Small intestine (tissue), 7 donors: ENCODE measurements at regions not wholly inside any gene's neighbourhood (a gene's known extent, or its start where the extent isn't known, plus 50 kb on each side); places are given as distances from the start of the nearest gene placed in this dataset.
"Not testable (repeated sequence)": the region's sequence is repeated elsewhere in the genome, so short reads cannot be mapped to it uniquely, and the experiment has no call there.

ENCODE experiments used
- DNase-seq, 2 donors: peaks; one replicate each; pipeline versions ENCODE4 v3.0.0 to v3.0.0-alpha.2; 2013
- FAIRE-seq: peaks from 2 replicates; lab custom pipeline; 2012; peaks lifted over from hg19 to GRCh38; lab: Jason Lieb, UNC
- H3K27ac ChIP-seq, 3 donors: one replicate each; pipeline ENCODE4 v1.5.1; 2013; ENCODE audit warnings: low read length in 2 of 3, mild to moderate bottlenecking in 2 of 3, control low read depth in 1 of 3, inconsistent platforms in 1 of 3, low read depth in 1 of 3, moderate library complexity in 1 of 3
- H3K27me3 ChIP-seq, 3 donors: one replicate each; pipeline ENCODE4 v1.6.1; 2013; ENCODE audit warnings: low read length in 3 of 3, inconsistent platforms in 1 of 3; ENCODE audit not compliant: control insufficient read depth in 3 of 3, insufficient read depth in 3 of 3
- H3K36me3 ChIP-seq, 3 donors: one replicate each; pipeline ENCODE4 v1.6.1; 2013; ENCODE audit warnings: low read length in 3 of 3, inconsistent platforms in 1 of 3, low read depth in 1 of 3, mild to moderate bottlenecking in 1 of 3, moderate library complexity in 1 of 3; ENCODE audit not compliant: control insufficient read depth in 3 of 3, insufficient read depth in 2 of 3
- H3K4me1 ChIP-seq, 3 donors: one replicate each; pipeline ENCODE4 v1.6.1; 2013; ENCODE audit warnings: low read length in 2 of 3, inconsistent platforms in 1 of 3, low read depth in 1 of 3, mild to moderate bottlenecking in 1 of 3, moderate library complexity in 1 of 3; ENCODE audit not compliant: control insufficient read depth in 3 of 3, insufficient read depth in 2 of 3
- H3K4me3 ChIP-seq, 3 donors: one replicate each; pipeline ENCODE4 v1.5.1; 2013; ENCODE audit warnings: low read length in 3 of 3, control low read depth in 1 of 3, inconsistent platforms in 1 of 3, low read depth in 1 of 3, mild to moderate bottlenecking in 1 of 3, moderate library complexity in 1 of 3
- H3K9me3 ChIP-seq, 2 donors: one replicate each; pipeline ENCODE4 v1.6.1; 2013; ENCODE audit warnings: low read depth in 1 of 2, low read length in 1 of 2; ENCODE audit not compliant: control insufficient read depth in 2 of 2, insufficient read depth in 1 of 2
- WGBS, 3 donors: extraction: QIAGEN DNeasy Blood & Tissue Kit; methylation state at CpG; one replicate each; pipeline ENCODE4 v1.1.7; 2013; 5-methylcytosine and 5-hydroxymethylcytosine counted together
- donor health status: healthy with polysubstance abuse.
- donor health status: control.
- donor health status: control.
- donor health status: Bipolar disorder and iron deficiency.
- donor health status: healthy.

GRCh38 chr12:17286874-17287273 lies 680.9 kb upstream of the LMO3 start:
- DNase-seq (no peak), FAIRE-seq (no peak)
- 82 to 95% (median 88%) methylated on average over 1 of the region's 1 CpG for WGBS, 3 donors
- H3K36me3 ChIP-seq = no peaks in the 10 kb centered on the region
- no peak overlapping the region for H3K4me3 ChIP-seq
- no peaks in the 10 kb centered on the region for H3K4me1 ChIP-seq
- peaks cover 0 to 15% of the 10 kb centered on the region in 2 donors for H3K9me3 ChIP-seq
- no peaks in the 10 kb centered on the region for H3K27me3 ChIP-seq
- no peak overlapping the region for H3K27ac ChIP-seq

- 85 to 100% (median 97%) methylated on average over 1 of the region's 1 CpG for WGBS, 3 donors
- no peak for FAIRE-seq
- H3K4me1 ChIP-seq = no peaks in the 10 kb centered on the region
These were observed 678.9 kb upstream of the LMO3 start for GRCh38 chr12:17284873-17285272.

GRCh38 chr12:17283563-17283962 lies 677.6 kb upstream of the LMO3 start:
- H3K36me3 ChIP-seq = no peaks in the 10 kb centered on the region
- 85 to 88% (median 88%) methylated on average over 9 of the region's 9 CpGs for WGBS, 3 donors

More at GRCh38 chr12:17284873-17285272, 678.9 kb upstream of the LMO3 start:
- Histone ChIP-seq H3K36me3 (no peaks in the 10 kb centered on the region), H3K27ac (no peak overlapping the region), H3K27me3 (no peaks in the 10 kb centered on the region), H3K4me3 (no peak overlapping the region), H3K9me3 (peaks cover 0 to 15% of the 10 kb centered on the region in 2 donors)
- DNase-seq = no peak

GRCh38 chr12:17282169-17282568 lies 676.2 kb upstream of the LMO3 start:
- H3K9me3 ChIP-seq = peaks cover 0 to 12% of the 10 kb centered on the region in 2 donors
- H3K4me1 ChIP-seq, FAIRE-seq, H3K27ac ChIP-seq, H3K27me3 ChIP-seq, DNase-seq, H3K36me3 ChIP-seq, H3K4me3 ChIP-seq: not testable (repeated sequence)

More at GRCh38 chr12:17283563-17283962, 677.6 kb upstream of the LMO3 start:
- DNase-seq (no peak), FAIRE-seq (no peak)
- no peak overlapping the region for H3K27ac ChIP-seq
- H3K27me3 ChIP-seq = no peaks in the 10 kb centered on the region
- no peak overlapping the region for H3K4me3 ChIP-seq
- peaks cover 0 to 15% of the 10 kb centered on the region in 2 donors for H3K9me3 ChIP-seq
- H3K4me1 ChIP-seq = no peaks in the 10 kb centered on the region

- peaks cover 0 to 5% of the 10 kb centered on the region in 2 donors for H3K9me3 ChIP-seq
- FAIRE-seq = no peak
These were observed 673.0 kb upstream of the LMO3 start for GRCh38 chr12:17278946-17279345.

GRCh38 chr12:17276196-17276595 lies 670.2 kb upstream of the LMO3 start:
- DNase-seq = no peak
- no peak for FAIRE-seq
- Histone ChIP-seq H3K9me3 (no peaks in the 10 kb centered on the region), H3K4me1 (no peaks in the 10 kb centered on the region), H3K27ac (no peak overlapping the region), H3K4me3 (no peak overlapping the region), H3K27me3 (no peaks in the 10 kb centered on the region), H3K36me3 (no peaks in the 10 kb centered on the region)
- WGBS, 3 donors = 87 to 91% (median 88%) methylated on average over 5 of the region's 5 CpGs

More at GRCh38 chr12:17278946-17279345, 673.0 kb upstream of the LMO3 start:
- H3K36me3 ChIP-seq = no peaks in the 10 kb centered on the region
- H3K27me3 ChIP-seq = no peaks in the 10 kb centered on the region
- no peak overlapping the region for H3K27ac ChIP-seq
- no peak overlapping the region for H3K4me3 ChIP-seq
- H3K4me1 ChIP-seq = no peaks in the 10 kb centered on the region
- DNase-seq = no peak

- Histone ChIP-seq H3K4me3 (no peak overlapping the region), H3K27me3 (no peaks in the 10 kb centered on the region), H3K4me1 (no peaks in the 10 kb centered on the region), H3K27ac (no peak overlapping the region), H3K36me3 (no peaks in the 10 kb centered on the region), H3K9me3 (no peaks in the 10 kb centered on the region)
- FAIRE-seq (no peak), DNase-seq (no peak)
- WGBS, 3 donors = 80 to 86% (median 81%) methylated on average over 5 of the region's 5 CpGs
These were observed 660.9 kb upstream of the LMO3 start for GRCh38 chr12:17266856-17267255.

GRCh38 chr12:17264603-17265002 lies 658.6 kb upstream of the LMO3 start:
- WGBS, 3 donors = 90 to 95% (median 95%) methylated on average over 2 of the region's 2 CpGs
- H3K27ac ChIP-seq = no peak overlapping the region
- H3K27me3 ChIP-seq = no peaks in the 10 kb centered on the region
- H3K9me3 ChIP-seq = no peaks in the 10 kb centered on the region
- no peak for DNase-seq
- no peak for FAIRE-seq
- no peak overlapping the region for H3K4me3 ChIP-seq
- H3K36me3 ChIP-seq = no peaks in the 10 kb centered on the region
- no peaks in the 10 kb centered on the region for H3K4me1 ChIP-seq

- no peak overlapping the region for H3K4me3 ChIP-seq
- H3K27ac ChIP-seq = no peak overlapping the region
- no peak for FAIRE-seq
- no peaks in the 10 kb centered on the region for H3K9me3 ChIP-seq
- no peaks in the 10 kb centered on the region for H3K4me1 ChIP-seq
- H3K36me3 ChIP-seq = no peaks in the 10 kb centered on the region
- no peak for DNase-seq
- 80 to 93% (median 89%) methylated on average over 4 of the region's 4 CpGs for WGBS, 3 donors
- no peaks in the 10 kb centered on the region for H3K27me3 ChIP-seq
These were observed 633.9 kb upstream of the LMO3 start for GRCh38 chr12:17239874-17240273.
